Suppressor macrophage treated with lipopolysaccharide for 1 hour (primary cell): ENCODE measurements at regions not wholly inside any gene's neighbourhood (a gene's known extent, or its start where the extent isn't known, plus 50 kb on each side); places are given as distances from the start of the nearest gene placed in this dataset.
"Not testable (repeated sequence)": the region's sequence is repeated elsewhere in the genome, so short reads cannot be mapped to it uniquely, and the experiment has no call there.

Experiments
- DNase-seq, 3 donors: peaks; one replicate each; pipeline ENCODE4 v3.0.0-alpha.2; 2020 to 2022

DNA sequence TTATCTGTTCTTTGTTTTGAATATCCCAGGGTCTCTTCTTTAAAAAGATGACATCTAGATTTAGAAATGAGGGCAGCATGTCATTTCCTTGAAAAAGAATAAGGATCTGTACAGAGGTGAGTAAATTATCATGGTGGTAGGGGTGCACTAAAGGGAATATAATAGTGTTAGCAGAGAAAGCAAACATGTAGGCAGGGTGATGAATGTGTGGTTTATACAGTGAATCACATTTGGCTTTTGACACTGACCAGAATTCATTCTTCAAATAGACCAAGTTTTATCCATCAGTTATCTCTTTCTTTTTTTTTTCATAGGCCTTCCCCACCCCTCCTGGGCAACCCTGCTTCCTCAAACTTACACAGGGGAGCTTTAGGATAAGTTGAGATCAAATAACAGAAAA, 184.5 kb upstream of the LRP1B start:
- DNase-seq, result no peak

GRCh38 chr2:142314164-142314563, 183.3 kb upstream of the LRP1B start:
- DNase-seq, result no peak

DNA sequence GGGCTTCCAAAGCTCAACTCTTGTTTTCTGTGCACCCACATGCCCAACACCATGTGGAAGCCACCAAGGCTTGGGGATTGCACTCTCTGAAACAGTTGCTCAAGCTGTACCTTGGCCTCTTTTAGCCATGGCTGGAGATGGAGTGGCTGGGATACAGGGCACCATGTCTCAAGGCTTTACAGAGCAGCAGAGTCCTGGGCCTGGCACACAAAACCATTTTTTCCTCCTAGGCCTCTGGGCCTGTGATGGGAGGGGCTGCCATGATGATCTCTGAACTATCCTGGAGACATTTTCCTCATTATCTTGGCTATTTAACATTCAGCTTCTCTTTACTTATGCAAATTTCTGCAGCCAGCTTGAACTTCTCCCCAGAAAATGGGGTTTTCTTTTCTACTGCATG, 179.7 kb upstream of the LRP1B start:
- DNase-seq, result no peak

GRCh38 chr2:142308744-142309143, 177.9 kb upstream of the LRP1B start:
- no peak for DNase-seq

GRCh38 chr2:142307616-142308115, 176.8 kb upstream of the LRP1B start:
- no peak for DNase-seq

- no peak for DNase-seq
Observed at GRCh38 chr2:142307086-142307485, 176.3 kb upstream of the LRP1B start.

GRCh38 chr2:142306131-142306530, 175.3 kb upstream of the LRP1B start:
- DNase-seq, result no peak

GRCh38 chr2:142300517-142300916, 169.7 kb upstream of the LRP1B start:
- DNase-seq, result peak in 1 of 3 donors; percentile 0

- no peak for DNase-seq
Observed at GRCh38 chr2:142299021-142299420, 168.2 kb upstream of the LRP1B start.

DNA sequence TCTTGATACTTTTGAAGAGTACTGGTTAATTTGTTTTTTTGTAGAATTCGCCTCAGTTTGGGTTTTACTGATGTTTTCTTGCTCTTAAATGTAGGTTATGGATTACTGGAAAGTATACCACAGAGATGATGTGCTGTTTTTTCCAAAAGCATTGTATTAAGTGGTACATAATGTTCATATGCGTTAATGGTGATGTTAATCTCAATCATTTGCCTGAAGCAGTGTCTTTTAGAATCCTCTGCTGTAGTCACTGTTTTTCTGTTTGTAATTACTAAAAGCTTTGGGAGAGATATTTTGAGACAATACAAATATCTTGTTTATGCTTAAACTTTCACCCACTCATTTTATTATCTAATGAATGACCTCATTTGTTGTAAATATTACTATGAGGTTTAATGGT, 163.4 kb upstream of the LRP1B start:
- DNase-seq, result no peak

- DNase-seq, result no peak
Observed at GRCh38 chr2:142291969-142292368, 161.2 kb upstream of the LRP1B start.

- no peak for DNase-seq
Observed at GRCh38 chr2:142290931-142291330, 160.1 kb upstream of the LRP1B start.

DNA sequence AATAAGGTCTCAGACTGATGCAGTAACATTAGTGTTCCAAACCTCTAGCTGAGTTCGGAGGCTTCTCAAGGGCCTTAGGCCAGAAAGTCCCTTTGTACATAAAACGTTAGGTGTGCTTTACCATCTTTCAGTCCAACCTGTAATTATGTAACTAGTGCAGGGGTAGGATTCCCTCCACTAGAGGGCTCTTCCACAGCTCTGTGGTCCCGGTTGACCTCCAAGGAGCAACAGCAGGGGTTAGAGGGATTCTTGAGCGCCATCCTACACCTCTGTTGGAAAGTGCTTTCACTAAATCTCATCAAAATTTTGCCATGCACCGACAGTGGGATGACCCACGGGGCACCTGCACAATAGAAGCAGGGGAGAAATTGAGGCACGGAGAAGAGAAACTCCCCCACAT, 155.8 kb upstream of the LRP1B start:
- peak in 2 of 3 donors; percentile 3 to 4 for DNase-seq

- DNase-seq, result no peak
Observed at GRCh38 chr2:142285480-142285879, 154.7 kb upstream of the LRP1B start.

DNA sequence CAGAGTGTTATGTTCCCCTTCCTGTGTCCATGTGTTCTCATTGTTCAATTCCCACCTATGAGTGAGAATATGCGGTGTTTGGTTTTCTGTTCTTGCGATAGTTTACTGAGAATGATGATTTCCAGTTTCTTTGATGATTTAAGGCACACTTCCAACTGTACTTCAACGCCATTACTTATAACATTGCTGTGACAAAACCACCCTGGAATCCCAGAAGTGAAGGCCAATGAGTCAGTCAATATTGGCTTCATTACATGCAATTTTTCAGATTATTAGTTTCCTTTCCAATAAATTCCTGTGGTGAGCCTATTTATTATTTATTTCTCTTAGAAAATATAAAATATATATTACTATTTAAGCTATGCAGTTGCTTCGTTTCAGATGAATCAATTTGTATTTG, 153.5 kb upstream of the LRP1B start:
- not testable (repeated sequence) for DNase-seq

GRCh38 chr2:142280831-142281230, 150.0 kb upstream of the LRP1B start:
- DNase-seq, result no peak

- no peak for DNase-seq
Observed at GRCh38 chr2:142270990-142271389, 140.2 kb upstream of the LRP1B start.

DNA sequence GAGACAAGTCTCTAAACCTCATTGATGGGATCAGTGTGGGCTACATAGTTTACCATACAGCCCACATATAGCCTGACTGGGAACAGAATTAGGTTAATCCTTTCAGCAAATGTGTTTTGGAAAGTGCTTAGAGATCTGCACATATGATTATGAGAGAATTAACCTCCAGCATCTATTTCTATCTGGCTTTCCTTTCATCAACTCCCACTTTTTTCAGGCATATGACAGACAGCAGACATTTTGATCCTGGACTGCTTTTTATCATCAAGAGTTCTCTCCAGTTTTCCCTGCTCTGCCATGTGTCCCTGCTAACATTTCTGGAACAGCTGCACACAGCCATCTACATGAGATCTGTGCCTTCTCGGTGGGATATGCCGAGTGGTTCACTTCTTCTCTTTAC, 139.5 kb upstream of the LRP1B start:
- no peak for DNase-seq

- DNase-seq, result no peak
Observed at GRCh38 chr2:142259356-142259755, 128.5 kb upstream of the LRP1B start.

DNA sequence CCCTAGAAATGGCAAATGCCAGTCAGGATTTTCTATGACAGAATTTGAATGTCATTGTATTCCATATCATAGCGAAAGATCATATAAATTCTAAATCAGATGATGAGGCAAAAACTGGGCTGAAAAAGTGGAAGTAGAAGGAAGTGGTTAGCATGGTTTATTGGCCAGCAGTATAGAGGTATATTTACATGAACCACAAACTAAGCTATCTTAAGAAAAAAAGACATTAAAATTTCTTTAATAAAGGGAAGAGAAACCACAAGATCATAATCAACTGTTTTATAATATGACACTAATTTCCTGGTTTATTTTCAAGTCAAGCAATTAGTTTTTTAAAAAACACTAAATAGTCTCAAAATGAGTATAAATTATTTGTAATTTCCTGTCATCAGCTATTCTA, 123.2 kb upstream of the LRP1B start:
- DNase-seq, result no peak

- DNase-seq, result no peak
Observed at GRCh38 chr2:142241016-142241415, 110.2 kb upstream of the LRP1B start.

DNA sequence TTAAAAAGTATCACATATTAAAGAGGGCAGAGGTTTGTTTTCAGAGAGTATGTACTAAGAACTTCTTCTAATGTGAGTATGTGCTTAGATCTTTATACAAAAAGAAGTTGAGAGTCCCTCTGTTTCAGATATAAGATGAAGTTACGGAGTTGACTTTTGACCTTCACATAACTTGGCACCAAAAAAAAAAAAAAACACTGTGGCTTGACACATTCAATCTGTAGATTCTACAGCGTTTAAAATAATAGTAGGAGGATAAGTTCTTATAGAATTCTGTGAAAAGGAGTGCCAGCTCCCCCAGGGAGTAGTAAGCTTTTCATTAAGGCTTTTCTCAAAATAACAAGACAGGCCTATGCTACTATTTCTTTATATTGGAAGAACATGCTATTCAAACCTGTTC, 105.4 kb upstream of the LRP1B start:
- no peak for DNase-seq

- DNase-seq, result no peak
Observed at GRCh38 chr2:142234741-142235140, 103.9 kb upstream of the LRP1B start.

- DNase-seq, result no peak
Observed at GRCh38 chr2:142223309-142223708, 92.5 kb upstream of the LRP1B start.

GRCh38 chr2:142222715-142223114, 91.9 kb upstream of the LRP1B start:
- no peak for DNase-seq

DNA sequence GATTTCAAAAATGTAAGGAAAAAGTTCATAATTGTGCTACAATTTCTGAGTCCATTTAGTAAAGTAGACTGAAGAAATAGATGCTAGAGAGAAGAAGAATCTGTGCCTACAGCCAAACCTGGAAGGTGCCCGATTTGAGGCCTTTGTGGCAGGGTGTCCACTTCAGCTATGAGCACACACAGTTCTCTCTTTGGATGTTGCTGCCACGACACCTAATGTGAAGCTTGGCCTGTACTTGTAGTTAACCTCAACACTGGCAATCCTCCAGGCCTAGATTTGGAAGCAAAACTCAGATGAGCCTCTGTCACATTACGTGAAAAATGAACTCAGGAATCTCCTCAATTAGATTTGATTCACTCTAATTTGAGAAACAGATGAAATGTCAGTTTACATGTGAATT, 90.1 kb upstream of the LRP1B start:
- DNase-seq, result no peak
